GM12874 (cell line): ENCODE measurements at regions not wholly inside any gene's neighbourhood (a gene's known extent, or its start where the extent isn't known, plus 50 kb on each side); places are given as distances from the start of the nearest gene placed in this dataset.

Experiments used
- TF ChIP-seq, protein P1 (sequence below): IDR thresholded peaks from 2 replicates; pipeline ENCODE4 v1.5.1; 2011; ENCODE audit warnings: low read depth, mild to moderate bottlenecking, control low read depth, low read length, moderate library complexity; ENCODE audit not compliant: insufficient read depth

DNA sequence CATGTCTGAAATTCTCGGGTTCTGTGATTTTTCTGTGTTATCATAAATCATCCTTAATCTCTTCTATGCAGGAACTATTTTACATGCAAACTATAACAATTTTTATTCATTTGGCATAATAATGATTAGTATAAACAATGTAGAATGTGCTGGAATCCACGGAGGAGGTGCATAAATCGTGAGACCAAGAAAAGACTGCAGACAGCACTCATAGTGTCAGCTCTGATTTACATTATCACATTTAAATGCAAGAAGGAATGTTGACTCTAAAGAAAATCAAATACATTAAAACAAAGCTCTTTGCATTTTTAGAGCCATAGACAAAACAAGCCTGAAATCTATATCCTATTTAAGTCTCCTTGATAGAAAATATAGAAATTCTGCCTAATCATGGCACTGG lies 501.7 kb upstream of the STXBP6 start:
- TF ChIP-seq, protein P1, sequence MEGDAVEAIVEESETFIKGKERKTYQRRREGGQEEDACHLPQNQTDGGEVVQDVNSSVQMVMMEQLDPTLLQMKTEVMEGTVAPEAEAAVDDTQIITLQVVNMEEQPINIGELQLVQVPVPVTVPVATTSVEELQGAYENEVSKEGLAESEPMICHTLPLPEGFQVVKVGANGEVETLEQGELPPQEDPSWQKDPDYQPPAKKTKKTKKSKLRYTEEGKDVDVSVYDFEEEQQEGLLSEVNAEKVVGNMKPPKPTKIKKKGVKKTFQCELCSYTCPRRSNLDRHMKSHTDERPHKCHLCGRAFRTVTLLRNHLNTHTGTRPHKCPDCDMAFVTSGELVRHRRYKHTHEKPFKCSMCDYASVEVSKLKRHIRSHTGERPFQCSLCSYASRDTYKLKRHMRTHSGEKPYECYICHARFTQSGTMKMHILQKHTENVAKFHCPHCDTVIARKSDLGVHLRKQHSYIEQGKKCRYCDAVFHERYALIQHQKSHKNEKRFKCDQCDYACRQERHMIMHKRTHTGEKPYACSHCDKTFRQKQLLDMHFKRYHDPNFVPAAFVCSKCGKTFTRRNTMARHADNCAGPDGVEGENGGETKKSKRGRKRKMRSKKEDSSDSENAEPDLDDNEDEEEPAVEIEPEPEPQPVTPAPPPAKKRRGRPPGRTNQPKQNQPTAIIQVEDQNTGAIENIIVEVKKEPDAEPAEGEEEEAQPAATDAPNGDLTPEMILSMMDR, result no peak

DNA sequence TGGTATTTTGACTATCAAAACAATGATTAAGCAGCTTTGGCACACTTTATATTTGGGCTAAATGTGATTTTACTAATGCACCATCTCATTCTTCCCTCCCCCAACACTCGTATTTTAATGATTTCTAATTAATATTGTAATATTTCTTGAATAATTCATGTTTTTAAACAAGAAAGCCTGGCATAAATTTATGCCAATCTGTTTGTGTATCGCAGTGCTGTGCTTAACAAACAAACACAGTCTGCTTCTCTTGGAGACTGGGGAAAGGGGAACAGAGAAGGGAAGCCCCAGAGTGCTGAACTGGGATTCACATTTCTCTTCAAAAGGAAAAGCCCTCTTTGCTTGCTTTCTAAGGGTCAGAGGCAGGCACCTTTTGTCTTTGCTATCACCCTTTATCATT lies 496.9 kb upstream of the STXBP6 start:
- TF ChIP-seq, protein P1, result no peak

DNA sequence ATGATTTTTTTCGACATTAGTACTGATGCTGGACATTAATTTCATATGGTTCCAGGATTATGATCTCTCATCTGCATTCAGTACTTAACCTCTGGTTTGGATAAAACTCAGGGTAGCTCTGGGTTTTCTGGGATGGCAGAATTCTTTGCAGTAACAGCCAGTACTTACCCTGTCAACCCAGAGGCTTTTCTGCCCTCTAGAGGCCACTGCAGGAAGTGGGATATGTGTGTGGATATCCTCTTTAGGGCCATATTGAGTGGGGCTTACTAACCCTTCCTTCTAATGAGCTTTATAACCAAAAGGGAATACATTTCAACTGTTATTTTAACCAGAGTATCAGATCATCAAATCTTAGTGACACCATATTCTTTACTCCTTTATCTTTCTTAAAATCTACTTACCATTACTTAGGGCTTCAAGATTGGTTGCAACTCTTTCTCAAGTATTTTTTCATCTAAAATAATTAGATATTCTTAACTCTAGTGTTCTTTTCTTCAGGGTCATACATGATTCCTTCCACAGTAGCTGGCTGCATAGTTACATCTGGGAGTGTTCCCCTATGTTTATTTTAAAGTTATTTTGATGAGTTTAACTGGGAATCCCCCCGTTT lies 488.0 kb upstream of the STXBP6 start:
- TF ChIP-seq, protein P1, result peak; percentile 7; the same call in 1 of the 2 replicates

DNA sequence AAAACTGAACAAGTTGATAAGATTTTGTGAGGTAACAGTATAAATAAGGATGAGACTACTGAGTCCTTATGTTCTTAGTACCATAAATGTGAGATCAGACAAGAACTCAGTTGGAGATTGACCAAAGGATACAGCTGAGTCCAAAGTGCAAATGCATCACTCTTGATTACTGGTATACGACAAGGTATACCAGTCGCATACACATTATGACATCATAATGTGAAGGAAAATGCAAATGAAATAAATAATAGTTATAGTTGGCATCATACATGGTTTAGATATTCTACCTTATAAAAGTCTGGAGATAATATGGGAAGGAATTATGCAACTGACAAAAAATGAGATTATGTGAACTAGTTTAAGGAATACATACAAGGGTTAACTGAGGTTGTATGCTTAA lies 476.3 kb upstream of the STXBP6 start:
- TF ChIP-seq, protein P1, result no peak

DNA sequence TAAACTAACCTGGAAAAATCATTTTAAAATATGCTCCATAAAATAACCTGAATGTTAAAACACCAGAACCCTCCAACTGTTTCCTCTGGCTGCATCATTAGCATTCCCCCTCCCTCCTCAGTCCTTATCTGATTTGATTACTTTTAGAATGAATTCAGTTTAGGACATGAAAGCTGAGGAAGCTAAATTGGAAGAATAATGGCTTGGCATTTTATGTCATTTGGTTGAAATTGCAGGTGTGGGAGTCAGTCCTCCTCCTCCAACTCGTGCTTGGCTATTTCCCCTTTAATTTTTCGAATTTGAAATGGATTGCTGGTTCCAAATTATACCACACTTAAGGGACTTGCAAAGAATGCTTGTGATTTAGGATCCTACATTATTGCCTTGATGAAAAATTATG lies 473.0 kb upstream of the STXBP6 start:
- TF ChIP-seq, protein P1, result no peak

DNA sequence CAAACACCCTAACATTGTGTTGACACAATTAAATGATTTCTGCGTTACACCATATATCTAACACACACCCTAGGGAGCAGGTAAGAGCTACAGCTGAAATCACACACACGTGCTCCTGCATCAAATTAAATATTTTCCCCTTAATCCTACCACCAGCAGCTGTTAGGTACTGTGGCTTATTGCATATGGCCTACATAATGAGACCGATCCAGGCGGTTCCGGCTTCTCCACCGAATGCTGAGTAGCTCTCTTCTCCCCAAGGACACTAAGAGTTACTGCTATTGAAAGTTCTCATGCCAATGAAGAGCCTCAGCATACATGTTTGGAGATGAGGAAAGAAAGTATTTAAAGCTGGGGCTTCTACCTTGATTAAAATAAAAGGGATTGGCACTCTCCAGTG lies 472.2 kb upstream of the STXBP6 start:
- TF ChIP-seq, protein P1, result no peak

DNA sequence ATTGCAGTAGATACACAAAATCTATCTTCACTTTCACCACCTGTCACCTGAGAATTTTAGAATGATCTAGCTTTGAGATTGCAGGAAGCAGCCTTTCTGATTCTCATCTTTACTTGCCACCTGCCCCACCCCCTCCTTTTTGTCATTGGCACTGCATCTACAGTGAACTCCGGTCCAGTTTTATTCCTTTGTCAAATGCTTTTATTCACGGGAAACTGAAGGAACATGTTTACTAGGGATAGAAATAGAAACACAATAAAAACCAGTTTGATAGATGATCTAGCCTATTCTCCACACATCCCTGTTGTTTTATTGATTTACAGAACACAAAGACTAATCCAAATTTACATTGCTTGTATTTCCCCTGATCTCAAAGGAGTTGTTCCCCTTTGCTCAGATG lies 471.7 kb upstream of the STXBP6 start:
- TF ChIP-seq, protein P1, result no peak
